Esophagus muscularis mucosa (tissue), 3 donors: ENCODE measurements at regions not wholly inside any gene's neighbourhood (a gene's known extent, or its start where the extent isn't known, plus 50 kb on each side); places are given as distances from the start of the nearest gene placed in this dataset.

Experiments used
- POLR2AphosphoS5 ChIP-seq, 2 donors: sonication (generic); formaldehyde crosslinking; IDR thresholded peaks; one replicate each; pipeline ENCODE4 v1.6.1; 2017; ENCODE audit warnings: antibody characterized with exemption in 2 of 2
- TF ChIP-seq, protein P1 (sequence below), 3 experiments: fragments of 200-600 bp in 2 of 3; fragments of 450-650 bp in 1 of 3; sonication (generic) in 2 of 3; IDR thresholded peaks; one replicate each; pipeline ENCODE4 v1.5.1; 2017 to 2019; ENCODE audit warnings: antibody characterized with exemption in 3 of 3, mild to moderate bottlenecking in 2 of 3, moderate library complexity in 1 of 3

DNA sequence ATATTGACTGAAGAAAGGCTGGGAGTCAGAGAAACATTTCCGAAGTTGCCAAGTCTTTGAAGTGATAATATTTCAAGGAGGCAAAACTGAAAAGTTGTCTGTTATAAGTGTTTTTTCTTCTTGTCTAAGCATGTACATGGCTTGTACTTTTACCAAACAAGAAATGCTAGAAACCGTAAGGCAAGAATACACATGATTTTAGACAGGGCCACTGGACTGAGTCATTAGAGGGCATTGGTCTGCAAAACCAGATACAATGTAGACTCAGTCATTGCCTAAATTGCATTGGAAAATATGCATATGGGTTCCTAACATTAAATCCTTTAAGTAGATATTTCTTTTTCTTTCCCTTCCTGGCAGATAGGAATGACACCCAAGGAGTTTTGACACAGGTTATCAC is 284.9 kb upstream of the PUDP start:
- TF ChIP-seq POLR2AphosphoS5 (IDR thresholded peaks at IDR 0.05): no peak
- TF ChIP-seq, protein P1, sequence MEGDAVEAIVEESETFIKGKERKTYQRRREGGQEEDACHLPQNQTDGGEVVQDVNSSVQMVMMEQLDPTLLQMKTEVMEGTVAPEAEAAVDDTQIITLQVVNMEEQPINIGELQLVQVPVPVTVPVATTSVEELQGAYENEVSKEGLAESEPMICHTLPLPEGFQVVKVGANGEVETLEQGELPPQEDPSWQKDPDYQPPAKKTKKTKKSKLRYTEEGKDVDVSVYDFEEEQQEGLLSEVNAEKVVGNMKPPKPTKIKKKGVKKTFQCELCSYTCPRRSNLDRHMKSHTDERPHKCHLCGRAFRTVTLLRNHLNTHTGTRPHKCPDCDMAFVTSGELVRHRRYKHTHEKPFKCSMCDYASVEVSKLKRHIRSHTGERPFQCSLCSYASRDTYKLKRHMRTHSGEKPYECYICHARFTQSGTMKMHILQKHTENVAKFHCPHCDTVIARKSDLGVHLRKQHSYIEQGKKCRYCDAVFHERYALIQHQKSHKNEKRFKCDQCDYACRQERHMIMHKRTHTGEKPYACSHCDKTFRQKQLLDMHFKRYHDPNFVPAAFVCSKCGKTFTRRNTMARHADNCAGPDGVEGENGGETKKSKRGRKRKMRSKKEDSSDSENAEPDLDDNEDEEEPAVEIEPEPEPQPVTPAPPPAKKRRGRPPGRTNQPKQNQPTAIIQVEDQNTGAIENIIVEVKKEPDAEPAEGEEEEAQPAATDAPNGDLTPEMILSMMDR (IDR thresholded peaks at IDR 0.05): no peak
